ENCODE measurements at regions not wholly inside any gene's neighbourhood (a gene's known extent, or its start where the extent isn't known, plus 50 kb on each side); places are given as distances from the start of the nearest gene placed in this dataset.

DNA sequence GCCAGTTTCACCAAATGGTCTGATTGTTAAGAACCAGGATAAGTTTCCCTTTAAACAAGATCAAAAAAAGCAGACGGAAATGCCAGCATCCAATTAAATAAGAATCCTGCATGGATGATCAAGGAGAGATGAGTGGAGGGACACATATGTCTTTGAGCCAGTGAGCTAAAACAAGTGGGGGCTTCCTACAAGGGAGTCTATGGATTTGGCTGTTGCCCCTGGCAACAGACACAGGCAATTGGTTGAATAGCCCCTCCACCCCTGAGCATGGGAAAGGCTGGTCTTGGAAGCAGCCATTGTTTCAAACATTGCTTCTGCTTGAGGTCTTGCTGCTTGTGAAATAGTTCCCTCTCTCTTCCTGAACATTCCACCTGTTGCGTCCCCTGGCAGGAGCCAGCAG is 374.7 kb upstream of the ERCC4 start:
- no peak for DNase-seq (ENCODE audit: extremely low read depth, low read depth, low spot score)

DNA sequence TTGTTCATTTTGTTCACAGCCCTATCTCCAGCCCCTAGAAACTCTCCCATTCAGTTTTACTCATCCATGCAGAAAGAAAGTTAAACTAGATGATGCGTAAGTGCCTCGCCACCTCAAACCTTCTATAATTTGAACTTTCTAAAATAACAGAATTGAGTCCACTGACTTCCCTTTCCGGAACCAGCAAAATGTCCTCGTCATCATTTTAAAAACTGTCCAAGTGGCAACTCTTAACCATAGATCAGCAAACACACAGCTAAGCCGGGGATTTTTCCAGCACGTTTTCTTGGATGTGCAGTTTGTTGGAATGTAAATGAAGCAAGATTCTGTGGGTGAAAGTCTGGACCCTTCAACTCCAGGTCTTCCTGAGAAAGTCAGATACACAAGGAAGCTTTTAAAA is 369.7 kb upstream of the ERCC4 start:
- no peak for DNase-seq (ENCODE audit: extremely low read depth, low read depth, low spot score)

- no peak for DNase-seq (ENCODE audit: extremely low read depth, low read depth, low spot score)
Measured at GRCh38 chr16:13552062-13552959, 367.6 kb upstream of the ERCC4 start.

- no peak for DNase-seq (ENCODE audit: extremely low read depth, low read depth, low spot score)
Measured at GRCh38 chr16:13552960-13553257, 367.0 kb upstream of the ERCC4 start.

GRCh38 chr16:13553453-13553985 is 366.4 kb upstream of the ERCC4 start:
- DNase-seq (ENCODE audit: extremely low read depth, low read depth, low spot score), result no peak

DNA sequence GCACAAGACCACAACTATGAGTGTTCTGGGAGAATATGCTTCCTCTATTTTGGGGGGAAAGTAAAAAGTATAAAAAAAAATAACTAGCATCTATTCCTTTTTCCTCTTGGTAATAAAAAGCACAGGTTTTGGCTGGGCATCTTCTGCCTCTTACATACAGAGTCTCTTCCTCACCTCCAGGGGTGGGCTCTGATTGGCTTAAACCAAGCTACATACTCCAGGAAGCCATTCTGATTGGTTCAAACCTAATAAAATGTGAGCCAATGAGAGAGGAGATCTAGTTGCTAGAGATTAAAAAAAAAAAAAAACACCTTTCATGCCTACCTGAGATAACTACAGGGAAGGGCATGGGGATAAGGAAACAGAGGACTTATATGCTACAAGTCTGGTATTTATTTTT is 365.9 kb upstream of the ERCC4 start:
- no peak for DNase-seq (ENCODE audit: extremely low read depth, low read depth, low spot score)

DNA sequence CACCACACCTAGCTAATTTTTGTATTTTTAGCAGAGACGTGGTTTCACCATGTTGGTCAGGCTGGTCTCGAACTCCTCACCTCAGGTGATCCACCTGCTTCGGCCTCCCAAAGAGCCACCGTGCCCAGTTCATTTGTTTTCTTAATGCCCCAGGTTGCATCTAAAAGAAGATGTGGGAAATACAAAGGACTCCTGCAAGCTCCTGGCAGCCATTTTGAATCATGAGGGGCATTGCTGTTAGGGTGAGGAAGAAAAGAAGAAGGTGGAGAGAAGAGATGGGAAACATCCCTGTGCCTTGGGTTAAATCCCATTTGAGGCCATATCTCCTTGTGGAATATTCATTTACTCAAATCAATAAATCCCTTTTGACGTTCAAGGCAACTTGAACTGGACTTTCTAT is 365.3 kb upstream of the ERCC4 start:
- DNase-seq (ENCODE audit: extremely low read depth, low read depth, low spot score), result no peak

- DNase-seq (ENCODE audit: extremely low read depth, low read depth, low spot score), result no peak
Measured at GRCh38 chr16:13557418-13557817, 362.5 kb upstream of the ERCC4 start.

GRCh38 chr16:13558752-13559151 is 361.2 kb upstream of the ERCC4 start:
- no peak for DNase-seq (ENCODE audit: extremely low read depth, low read depth, low spot score)

GRCh38 chr16:13559624-13560023 is 360.3 kb upstream of the ERCC4 start:
- DNase-seq (ENCODE audit: extremely low read depth, low read depth, low spot score), result no peak

DNA sequence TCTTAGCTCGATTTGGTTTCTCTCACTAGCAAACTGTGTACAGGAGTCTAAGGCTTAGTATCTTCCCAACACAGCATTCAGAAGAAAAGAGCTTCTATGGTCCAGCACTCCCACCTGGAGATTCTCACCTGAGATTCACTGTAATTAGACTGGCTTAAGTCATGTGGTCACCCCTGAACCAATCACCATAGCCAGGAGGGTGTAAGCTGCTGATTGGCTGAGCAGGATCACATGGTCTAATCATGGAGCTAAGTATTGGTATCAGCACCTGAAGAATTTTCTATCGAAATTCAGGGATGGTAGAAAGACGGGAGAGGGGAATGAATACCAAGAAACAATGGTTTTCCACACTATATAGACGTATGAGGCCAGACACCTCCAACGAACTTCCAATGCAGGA is 359.8 kb upstream of the ERCC4 start:
- no peak for DNase-seq (ENCODE audit: extremely low read depth, low read depth, low spot score)

DNA sequence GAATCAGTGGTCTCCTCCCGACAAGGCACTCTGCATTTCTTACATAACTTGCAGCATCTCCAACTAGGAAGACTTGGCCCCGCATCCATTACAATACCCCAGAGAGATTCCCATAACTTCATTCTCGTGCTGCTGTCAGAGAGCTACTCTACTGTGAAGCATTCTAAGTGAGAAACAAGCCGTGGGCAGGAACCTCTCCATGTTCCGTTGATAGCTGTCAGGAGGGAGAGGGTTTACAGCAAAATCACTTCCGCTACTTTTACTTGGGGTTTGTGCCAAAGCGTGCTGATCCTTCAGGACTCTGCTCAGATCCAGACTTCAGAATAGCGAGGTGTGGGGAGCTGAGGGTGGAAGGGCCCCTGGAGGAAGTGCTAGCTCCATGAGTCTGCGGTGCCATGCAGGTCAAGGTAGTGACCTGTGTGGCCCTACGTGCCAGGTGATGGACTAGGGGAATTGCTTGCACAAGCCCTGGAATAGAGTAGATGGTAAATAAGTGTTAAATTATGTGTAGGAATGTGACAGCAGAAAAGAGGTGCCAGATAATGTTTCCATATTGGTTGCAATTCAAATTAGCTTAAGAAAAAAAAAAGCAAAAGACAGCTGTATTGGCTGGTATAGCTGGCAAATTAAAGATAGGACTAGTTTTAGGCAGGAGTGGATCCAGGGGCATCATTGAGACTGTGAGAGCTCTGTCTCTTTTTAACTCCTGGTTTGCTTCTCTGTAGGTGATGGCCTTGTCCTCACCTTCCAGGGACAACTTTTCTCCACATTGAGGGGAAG is 358.5 kb upstream of the ERCC4 start:
- DNase-seq (ENCODE audit: extremely low read depth, low read depth, low spot score), result no peak

- no peak for DNase-seq (ENCODE audit: extremely low read depth, low read depth, low spot score)
Measured at GRCh38 chr16:13568803-13569202, 351.2 kb upstream of the ERCC4 start.

DNA sequence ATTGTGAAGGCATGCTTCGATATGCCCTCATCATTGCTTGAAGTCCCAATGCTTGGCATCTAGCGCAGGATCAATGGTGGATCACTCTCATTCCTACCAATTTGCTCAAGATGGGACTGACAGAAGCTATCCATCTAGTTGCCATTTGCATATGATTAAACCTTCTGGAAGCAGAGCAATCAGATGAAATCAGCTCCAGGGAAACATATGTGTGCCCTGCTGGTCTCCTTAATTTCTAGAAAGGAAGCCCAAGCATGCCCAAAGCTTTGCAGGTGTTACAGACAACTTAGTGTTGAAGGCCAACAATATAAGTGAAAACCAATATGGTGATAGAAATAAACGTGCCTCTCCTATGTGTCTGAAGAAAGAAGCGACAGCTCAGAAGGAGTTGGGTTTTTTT is 350.0 kb upstream of the ERCC4 start:
- no peak for DNase-seq (ENCODE audit: extremely low read depth, low read depth, low spot score)

GRCh38 chr16:13571036-13571435 is 348.9 kb upstream of the ERCC4 start:
- DNase-seq (ENCODE audit: extremely low read depth, low read depth, low spot score), result no peak

DNA sequence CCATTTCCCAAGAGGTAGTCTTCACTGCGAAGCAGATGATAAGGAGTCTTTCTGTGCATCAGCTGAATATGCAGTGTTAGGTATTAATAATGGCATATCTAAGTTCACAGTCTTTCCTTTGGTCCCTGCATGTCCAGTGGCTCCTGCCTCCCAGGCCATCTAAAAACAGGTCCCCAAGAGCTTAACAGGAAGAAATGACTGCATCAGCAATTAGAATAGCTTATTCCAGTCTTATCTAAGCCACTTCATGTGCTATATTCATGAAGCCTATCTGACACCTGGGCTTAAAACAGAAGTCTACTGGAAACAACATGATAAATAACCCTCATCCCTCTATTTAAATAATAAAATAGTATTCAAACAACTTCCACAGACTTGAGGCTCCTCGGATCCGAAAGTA is 346.1 kb upstream of the ERCC4 start:
- no peak for DNase-seq (ENCODE audit: extremely low read depth, low read depth, low spot score)

DNA sequence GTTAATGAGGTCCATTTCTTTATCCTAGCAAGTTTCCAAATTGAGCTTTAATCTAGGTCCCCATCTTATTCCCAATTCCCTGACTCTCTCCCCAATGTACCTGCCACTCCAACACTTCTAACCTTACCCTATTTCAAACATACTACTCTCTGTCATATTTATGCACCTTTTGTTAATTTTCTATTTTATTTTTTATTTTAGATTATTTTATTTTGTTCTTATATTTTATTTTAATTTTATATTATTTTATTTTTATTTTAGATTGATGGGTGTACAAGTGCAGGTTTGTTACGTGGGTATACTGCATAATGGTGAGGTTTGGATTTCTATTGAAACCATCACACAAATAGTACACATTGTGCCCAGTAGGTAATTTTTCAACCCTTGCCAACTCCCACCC is 333.9 kb upstream of the ERCC4 start:
- DNase-seq (ENCODE audit: extremely low read depth, low read depth, low spot score), result no peak

- no peak for DNase-seq (ENCODE audit: extremely low read depth, low read depth, low spot score)
Measured at GRCh38 chr16:13587181-13587580, 332.8 kb upstream of the ERCC4 start.

DNA sequence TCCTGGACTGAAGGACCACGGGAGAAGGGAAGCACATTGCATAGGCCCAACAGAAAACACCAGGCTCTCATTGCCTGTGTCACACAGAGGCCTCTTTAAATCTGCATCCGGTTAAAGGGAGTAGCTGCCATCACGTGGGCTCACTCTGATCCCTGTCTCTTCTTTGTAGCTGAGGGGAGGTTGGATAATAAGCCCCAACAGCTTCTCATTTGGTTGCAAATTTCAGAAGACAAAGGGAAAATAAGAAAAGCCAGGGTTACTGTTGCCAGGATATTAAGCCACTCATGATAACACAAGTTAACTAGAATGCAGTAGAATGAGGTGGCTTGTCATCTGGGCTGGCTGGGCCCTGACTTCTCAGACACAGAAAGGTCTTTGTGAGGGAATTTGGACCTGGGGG is 325.1 kb upstream of the ERCC4 start:
- DNase-seq (ENCODE audit: extremely low read depth, low read depth, low spot score), result no peak

- DNase-seq (ENCODE audit: extremely low read depth, low read depth, low spot score), result no peak
Measured at GRCh38 chr16:13606804-13607203, 313.1 kb upstream of the ERCC4 start.

DNA sequence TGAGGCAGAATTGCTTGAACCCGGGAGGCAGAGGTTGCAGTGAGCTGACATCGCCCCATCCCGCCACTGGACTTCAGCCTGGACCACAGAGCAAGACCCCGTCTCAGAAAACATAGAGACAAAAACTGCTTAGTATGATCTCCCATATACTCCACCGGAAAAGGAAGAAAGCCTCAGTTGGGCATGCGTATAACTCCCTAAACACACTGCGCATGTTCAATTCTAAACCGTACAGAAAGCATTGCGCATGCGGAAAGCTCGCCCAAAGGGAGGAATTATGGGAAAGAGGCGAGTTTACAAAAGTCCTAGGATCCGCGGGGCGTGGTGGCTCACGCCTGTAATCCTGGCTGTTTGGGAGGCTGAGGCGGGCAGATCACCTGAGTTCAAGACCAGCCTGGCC is 312.7 kb upstream of the ERCC4 start:
- DNase-seq (ENCODE audit: extremely low read depth, low read depth, low spot score), result no peak

DNA sequence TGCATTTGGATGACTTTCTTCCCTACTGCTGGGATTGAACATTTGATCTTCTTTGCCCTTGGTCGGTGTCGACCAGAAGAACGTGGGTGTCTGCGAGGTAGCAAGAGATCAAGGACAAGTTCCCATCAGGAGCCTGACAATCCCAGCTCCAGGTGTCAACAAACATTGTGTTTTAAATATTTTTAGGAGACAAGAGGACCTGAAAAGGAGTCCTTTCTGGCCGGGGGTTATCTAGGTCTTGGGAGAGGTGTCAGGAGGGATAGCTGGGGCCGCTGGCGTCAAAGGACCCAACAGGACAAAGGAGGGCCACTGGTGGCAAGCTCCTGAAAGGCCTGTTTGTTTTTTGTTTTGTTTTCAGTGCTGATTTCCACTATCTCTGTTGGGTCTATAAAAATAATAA is 308.4 kb upstream of the ERCC4 start:
- DNase-seq (ENCODE audit: extremely low read depth, low read depth, low spot score), result no peak
